Glomerular endothelial cell (primary cell): ENCODE measurements at regions not wholly inside any gene's neighbourhood (a gene's known extent, or its start where the extent isn't known, plus 50 kb on each side); places are given as distances from the start of the nearest gene placed in this dataset.
"Not testable (repeated sequence)": the region's sequence is repeated elsewhere in the genome, so short reads cannot be mapped to it uniquely, and the experiment has no call there.

ENCODE experiments used
- DNase-seq: peaks from one replicate; pipeline ENCODE4 v3.0.0-alpha.2; 2011; ENCODE audit warnings: low read depth, low spot score; ENCODE audit errors: extremely low read depth

DNA sequence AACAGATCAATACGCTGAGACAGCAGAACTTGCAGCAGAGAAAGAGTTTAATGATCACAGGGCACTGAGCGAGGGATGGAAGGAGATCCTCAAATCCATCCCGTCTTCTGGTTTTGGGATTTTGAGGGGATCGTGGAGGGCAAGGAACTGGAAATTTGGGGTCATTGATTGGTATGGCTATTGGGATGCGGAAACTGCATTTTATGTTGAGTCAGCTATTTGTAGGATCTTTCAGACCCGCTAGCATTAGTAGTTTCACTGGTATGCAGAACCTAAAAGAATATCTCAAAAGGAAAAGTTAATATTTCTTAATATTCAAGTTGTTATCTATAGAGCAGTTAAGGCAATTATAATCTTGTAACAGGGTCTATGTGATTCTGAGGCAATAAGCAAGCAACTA is 771.7 kb upstream of the CTNND2 start:
- DNase-seq, result no peak

DNA sequence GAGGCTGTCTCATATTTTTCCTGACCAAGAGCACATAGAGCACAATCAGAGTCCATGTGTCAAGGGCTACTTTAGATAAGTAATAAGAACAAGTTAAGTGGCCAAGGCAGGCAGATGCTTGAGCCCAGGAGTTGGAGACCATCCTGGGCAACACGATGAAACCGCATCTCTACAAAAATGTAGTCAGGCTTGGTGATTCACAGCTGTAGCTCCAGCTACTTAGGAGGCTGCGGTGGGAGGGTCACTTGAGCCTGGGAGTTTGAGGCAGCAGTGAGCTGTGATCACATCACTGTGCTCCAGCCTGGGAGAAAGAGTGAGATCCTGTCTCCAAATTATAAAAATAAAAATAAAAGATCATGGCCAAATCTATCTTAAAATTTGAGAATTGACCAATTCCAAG is 767.9 kb upstream of the CTNND2 start:
- no peak for DNase-seq

DNA sequence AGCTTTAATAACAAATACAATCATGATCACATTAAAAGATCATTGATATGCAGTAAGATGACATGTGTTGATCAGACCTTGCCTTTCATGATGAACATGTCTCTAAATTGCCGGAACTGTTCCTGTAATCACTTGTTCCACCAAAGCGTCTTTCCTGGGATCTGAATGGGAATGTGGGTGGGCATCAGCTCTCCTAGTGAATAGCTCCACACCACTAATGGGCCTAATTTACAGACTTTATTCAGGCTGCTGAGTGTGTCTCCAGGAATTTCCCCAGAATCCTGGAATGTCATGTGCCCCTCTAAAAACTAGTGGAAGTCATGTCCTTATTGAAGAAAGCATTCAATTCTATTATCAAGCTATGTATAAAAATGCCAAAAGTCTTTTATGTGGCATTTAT is 765.1 kb upstream of the CTNND2 start:
- DNase-seq, result no peak

DNA sequence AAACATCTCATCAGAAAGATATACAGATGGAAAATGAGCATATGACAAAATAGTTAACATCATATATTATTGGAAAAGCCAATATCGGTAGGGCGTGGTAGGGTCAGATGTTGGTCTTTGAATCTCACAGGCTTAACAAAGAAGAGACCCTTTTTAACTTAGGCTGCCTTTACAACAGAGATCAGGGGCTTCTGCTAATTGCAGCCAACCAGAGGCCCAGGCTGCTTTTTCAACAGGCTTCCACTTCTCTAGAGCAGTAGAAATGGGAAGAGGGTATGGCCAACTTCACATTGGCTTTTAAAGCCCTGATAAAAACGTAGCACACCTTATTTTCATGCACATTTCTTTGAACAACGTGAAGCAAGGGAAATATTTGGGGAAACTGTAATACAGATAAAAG is 764.3 kb upstream of the CTNND2 start:
- no peak for DNase-seq

DNA sequence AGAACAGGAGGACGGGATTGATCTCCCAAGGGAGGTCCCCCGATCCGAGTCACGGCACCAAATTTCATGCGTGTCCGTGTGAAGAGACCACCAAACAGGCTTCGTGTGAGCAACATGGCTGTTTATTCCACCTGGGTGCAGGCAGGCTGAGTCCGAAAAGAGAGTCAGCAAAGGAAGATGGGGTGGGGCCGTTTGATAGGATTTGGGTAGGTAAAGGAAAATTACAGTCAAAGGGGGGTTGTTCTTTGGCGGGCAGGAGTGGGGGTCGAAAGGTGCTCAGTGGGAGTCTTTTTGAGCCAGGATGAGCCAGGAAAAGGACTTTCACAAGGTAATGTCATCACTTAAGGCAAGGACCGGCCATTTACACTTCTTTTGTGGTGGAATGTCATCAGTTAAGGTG is 763.6 kb upstream of the CTNND2 start:
- DNase-seq, result not testable (repeated sequence)

DNA sequence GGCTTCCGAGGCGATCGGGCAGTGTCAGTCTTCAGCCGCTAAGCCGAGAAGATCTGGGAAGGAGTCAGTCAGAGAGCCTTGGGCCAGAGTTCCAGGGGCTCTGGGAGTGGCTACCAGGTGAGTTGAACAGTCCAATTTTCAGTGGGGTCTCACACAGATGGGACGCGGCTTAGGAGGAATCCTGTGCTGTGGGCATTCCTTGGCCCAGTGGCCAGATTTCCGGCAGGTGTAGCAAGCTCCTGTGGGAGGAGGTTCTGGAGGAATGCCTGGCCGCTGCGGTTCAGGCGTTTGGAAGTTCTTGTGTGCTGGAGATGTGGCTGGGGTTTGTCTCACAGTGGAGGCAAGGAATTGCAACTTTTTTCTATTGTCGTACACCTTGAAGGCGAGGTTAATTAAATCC is 761.5 kb upstream of the CTNND2 start:
- DNase-seq, result not testable (repeated sequence)

DNA sequence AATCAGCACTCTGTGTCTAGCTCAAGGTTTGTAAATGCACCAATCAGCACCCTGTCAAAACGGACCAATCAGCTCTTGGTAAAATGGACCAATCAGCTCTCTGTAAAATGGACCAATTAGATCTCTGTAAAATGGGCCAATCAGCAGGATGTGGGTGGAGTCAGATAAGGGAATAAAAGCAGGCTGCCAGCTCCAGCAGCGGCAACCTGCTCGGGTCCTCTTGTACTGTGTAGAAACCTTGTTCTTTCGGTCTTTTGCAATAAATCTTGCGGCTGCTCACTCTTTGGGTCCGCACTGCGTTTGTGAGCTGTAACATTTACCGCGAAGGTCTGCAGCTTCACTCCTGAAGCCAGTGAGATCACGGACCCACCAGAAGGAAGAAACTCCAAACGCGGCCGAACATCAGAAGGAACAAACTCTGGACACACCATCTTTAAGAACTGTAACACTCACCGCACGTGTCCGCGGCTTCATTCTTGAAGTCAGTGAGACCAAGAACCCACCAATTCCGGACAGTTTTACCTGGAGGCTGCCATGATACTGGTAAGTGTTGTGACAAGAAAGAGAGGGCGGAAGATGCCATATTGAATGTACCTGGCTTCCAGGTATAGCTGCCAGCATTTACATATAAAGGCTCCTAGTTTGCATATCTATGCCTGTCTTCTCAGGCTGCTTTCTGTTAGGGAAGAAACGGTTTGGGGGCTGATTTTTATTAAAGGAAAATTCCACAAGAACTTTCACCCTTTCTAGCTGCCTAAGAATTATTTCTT is 758.5 kb upstream of the CTNND2 start:
- no peak for DNase-seq

DNA sequence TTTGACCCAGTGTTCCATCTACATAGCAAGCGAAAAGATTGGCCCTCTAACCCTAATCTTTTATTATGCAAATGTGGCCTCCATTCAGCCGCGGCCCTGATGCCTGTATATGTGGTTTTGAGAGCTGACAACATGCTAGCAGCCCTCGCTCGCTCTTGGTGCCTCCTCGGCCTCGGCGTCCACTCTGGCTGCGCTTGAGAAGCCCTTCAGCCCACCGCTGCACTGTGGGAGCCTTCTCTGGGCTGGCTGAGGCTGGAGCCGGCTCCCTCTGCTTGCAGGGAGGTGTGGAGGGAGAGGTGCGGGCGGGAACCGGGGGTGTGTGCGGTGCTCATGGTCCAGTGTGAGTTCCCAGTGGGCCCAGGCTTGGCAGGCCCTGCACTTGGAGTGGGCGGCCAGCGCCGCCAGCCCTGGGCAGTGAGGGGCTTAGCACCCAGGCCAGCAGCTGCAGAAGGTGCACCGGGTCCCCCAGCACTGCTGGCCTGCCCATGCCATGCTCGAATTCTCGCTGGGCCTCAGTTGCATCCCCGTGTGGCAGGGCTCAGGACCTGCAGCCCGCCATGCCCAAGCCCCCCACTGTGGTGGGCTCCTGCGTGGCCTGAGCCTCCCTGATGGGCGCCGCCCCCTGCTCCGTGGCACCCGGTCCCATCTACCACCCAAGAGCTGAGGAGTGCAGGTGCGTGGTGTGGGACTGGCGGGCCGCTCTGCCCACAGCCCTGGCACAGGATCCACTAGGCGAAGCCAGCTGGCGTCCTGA is 757.5 kb upstream of the CTNND2 start:
- DNase-seq, result no peak

DNA sequence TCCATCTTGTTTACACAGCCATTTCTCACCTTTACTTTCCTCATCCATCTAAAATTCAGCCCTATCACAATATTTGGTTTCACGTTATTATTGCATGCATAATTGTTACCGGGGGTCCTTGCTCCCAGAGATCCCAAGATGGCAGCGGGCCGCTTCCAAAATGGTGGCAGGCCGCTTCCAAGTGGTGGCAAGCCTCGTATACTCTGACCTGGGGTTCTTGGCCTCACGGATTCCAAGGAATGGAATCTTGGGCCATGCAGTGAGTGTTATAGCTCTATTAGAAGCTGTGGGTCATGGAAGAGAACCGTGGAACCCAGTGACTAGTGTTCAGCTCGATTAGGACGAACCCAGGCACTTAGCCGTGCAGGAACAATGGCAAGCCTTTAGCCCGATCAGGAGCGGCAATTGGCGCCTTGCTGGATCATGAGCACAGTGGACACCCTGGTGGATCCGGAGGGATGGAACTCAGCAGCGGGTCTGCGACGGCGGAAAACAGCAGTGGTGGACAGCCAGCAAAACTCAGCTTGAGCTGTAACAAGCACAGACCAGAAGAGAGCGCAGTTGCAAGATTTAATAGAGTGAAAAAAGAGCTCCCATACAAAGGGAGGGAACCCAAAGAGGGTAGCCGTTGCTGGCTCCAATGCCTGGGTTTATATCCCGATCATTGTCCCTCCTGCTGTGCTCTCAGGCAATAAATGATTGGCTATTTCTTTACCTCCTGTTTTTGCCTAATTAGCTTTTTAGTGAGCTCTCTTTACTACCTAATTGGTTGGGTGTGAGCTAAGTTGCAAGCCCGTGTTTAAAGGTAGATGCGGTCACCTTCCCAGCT is 756.2 kb upstream of the CTNND2 start:
- DNase-seq, result not testable (repeated sequence)

DNA sequence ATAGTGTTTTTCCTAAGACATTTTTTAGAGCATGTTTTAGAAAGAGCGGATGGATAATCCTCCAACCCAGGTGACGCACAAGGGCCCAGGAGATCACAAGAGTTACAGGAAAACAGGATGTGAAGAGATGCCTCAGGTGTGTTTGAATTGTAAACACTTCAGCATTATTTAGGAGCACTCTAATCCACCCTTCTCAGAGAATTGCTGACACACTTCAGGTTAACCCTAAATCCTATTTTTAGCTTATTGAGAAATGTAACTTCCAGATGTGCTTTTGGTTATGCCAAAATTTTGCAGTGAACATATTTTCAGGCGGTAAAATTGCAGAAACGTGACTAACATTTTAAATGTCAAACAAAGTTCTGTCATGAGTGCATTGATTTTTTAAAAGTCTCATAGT is 755.4 kb upstream of the CTNND2 start:
- DNase-seq, result no peak

DNA sequence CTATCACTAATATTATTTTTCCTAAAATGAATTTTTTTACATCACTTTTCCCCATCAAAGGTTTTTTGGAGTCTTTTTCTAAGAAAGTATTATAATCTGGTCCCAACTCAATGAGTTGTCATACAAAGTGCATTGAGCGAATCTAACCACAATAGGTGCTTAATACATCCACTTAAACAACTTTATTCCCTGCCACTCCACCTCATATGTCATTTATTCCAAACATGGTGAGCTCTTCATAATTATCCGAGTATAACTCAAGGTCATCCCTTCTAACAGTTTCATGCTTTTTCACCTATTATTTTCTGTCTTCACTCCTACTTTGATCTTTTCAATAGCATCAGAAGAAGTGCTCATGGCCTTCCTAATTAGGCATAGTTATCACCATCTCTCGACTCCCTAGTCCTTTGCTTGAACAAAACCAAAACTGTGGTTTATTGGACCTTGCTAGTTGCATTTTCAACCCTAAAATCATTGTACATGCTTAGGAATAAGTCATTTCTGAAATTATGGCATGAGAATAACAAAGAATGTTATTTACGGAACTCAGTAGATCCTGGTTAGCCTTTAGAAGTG is 754.7 kb upstream of the CTNND2 start:
- no peak for DNase-seq

DNA sequence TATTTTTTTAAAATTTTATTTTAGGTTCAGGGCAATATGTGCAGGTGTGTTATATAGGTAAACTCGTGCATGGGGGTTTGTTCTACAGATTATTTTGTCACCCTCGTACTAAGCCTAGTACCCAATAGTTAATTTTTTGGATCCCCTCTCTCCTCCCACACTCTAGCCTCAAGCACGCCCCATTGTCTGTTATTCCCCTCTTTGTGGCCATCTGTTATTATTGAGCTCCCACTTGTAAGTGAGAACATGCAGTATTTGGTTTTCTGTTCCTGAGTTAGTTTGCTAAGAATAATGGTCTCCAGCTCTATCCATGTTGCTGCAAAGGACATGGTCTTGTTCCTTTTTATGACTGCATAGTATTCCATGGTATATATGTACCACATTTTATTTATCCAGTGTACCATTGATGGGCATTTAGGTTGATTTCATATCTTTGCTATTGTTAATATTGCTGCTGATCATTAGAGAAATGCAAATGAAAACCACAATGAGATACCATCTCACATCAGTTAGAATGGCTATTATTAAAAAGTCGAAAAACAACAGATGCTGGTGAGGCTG is 753.7 kb upstream of the CTNND2 start:
- DNase-seq, result not testable (repeated sequence)

DNA sequence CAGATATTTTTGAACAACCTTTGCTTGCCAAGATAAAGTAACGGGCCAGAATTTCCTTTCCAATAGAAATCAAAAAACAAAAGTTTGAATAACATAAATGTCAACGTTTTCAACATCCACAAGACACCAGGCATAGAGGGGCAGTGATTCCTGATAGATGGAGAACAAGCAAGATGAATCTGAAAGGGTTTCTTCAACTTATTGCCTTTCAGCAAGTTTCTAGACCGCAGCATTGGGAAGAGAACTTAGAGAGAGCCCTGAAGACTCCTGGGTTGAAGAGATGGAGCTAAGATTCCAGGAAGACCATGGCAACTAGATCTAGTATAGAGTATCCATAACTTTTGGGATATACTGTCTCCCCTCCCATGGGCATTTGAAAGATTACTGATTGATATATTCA is 751.4 kb upstream of the CTNND2 start:
- DNase-seq, result no peak

DNA sequence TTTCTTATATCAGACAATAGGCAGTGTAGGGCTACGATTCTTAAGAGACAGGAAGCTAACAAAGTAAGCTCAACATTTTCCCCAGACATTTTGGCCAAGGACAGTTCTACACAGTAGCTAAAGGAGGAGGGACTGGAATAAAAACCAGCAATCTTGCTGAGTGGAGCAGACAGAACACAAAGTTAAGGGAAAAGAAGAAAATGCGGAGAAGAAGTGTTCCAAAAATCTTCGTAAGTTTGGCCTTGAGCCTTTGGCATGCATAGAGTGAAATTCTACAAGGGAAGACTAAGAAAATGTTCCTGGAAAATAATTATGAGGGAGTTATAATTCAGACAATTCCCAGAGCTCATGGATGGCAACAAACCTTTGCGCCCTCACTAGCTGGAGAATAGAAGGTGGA is 748.0 kb upstream of the CTNND2 start:
- no peak for DNase-seq

DNA sequence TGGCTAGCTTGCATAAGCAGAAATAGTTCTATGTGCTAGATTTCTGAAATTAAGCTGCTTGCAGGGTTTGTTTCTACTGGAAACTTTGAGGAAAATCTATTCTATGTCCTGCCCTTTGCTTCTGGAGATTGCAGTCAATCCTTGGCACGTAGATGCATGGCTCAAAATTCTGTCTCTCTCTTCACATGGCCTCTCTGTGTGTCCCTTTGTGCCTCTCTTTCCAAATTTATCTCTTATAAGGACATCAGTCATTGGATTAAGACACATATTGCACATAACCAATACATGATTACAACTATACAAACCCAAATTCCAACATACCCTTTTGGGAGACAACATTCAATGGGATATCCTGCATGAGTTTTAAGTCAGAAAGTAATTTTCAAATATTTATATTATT is 744.3 kb upstream of the CTNND2 start:
- no peak for DNase-seq

DNA sequence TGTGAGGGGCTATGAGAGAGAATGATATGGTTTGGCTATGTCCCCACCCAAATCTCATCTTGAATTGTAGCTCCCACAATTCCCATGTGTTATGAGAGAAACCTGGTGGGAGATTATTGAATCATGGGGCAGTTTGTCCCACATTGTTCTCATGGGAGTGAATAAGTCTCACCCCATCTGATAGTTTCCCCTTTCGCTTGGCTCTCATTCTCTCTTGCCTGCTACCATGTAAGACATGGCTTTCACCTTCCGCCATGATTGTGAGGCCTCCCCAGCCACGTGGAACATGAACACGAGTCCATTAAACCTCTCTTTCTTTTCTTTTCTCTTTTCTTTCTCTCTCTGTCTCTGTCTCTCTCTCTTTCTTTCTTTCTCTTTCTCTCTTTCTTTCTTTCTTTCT is 743.4 kb upstream of the CTNND2 start:
- no peak for DNase-seq

DNA sequence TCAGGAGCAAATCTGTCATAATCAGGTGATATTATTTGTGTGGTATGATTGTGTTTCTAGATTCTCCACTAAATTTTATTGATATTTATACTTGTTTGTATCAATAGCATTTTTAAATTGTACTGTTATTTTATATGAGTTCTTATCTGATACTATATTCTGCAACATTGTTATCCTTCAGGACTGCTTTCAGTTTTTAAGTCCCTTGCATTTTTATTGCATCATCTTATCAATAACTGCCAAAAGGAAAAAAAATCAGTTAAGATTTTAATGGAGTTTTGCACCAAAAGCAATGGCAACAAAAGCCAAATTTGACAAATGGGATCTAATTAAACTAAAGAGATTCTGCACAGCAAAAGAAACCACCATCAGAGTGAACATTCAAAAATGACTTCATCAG is 741.3 kb upstream of the CTNND2 start:
- DNase-seq, result no peak

DNA sequence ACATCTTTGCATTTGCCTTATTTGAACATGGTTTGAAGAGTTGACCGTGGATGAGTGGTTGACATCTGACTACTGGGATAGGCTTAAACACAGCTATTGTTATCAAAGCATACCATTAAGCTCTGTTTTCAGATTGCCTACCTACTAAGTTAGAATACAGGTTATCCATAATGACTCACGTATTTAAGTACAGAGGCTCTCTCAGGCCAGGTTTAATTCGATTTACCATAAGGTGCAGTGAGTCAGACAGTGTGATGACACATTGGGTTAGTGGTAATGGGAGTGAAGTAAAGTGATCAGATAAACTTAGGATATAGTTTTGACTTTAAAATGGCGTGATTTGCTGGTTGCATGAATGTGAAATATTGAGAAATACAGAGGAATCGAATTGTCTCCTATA is 732.0 kb upstream of the CTNND2 start:
- no peak for DNase-seq

DNA sequence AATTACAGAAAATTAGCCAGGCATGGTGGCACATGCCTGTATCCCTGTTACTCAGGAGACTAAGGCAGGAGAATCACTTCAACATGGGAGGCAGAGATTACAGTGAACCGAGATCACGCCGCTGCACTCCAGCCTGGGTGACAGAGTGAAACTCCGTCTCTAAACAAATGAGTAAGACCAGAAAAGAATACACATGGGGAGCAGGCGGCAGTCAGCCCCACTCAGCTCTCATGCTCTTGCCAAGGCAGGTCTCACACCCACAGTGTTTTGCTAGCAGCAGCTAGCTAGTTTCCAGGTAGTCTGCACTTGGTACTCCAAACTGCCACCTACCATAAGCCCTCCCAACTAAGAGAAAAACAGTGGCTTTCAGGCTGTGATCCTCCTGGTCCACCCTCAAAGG is 722.3 kb upstream of the CTNND2 start:
- no peak for DNase-seq

DNA sequence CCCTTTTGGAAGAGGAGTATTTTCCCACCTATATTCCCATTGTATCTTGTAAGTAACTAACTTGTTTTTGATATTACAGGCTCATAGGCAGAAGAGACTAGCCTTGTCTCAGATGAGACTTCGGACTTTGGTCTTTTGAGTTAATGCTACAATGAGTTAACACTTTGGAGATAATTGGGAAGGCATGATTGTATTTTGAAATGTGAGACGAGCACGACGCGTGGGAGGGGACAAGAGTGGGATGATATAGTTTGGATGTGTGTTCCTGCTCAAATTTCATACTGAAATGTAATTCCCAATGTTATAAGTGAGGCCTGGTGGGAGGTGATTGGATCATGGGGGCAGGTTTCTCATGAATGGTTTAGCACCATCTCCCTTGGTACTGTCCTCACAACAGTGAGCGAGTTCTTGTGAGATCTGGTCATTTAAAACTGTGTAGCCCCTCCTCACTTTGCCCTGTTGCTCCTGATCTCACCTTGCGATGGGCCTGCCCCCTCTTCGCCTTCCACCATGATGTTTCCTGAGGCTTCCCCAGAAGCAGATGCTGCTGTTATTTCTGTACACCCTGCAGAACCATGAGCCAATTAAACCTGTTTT is 721.5 kb upstream of the CTNND2 start:
- DNase-seq, result no peak
